ENCODE measurements at regions not wholly inside any gene's neighbourhood (a gene's known extent, or its start where the extent isn't known, plus 50 kb on each side); places are given as distances from the start of the nearest gene placed in this dataset.

- TF ChIP-seq EZH2 (IDR thresholded peaks at IDR 0.05; ENCODE audit: low read depth, unreplicated experiment): no peak
- TF ChIP-seq, protein P1, sequence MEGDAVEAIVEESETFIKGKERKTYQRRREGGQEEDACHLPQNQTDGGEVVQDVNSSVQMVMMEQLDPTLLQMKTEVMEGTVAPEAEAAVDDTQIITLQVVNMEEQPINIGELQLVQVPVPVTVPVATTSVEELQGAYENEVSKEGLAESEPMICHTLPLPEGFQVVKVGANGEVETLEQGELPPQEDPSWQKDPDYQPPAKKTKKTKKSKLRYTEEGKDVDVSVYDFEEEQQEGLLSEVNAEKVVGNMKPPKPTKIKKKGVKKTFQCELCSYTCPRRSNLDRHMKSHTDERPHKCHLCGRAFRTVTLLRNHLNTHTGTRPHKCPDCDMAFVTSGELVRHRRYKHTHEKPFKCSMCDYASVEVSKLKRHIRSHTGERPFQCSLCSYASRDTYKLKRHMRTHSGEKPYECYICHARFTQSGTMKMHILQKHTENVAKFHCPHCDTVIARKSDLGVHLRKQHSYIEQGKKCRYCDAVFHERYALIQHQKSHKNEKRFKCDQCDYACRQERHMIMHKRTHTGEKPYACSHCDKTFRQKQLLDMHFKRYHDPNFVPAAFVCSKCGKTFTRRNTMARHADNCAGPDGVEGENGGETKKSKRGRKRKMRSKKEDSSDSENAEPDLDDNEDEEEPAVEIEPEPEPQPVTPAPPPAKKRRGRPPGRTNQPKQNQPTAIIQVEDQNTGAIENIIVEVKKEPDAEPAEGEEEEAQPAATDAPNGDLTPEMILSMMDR (conservative IDR thresholded peaks at IDR 0.05; ENCODE audit: low read depth in 2 of 2): no peak
- TF ChIP-seq STAT1 (IDR thresholded peaks at IDR 0.05; ENCODE audit: unreplicated experiment): no peak
- no peak for TF ChIP-seq EZH2phosphoT487 (IDR thresholded peaks at IDR 0.05; ENCODE audit: unreplicated experiment)
- no peak for TF ChIP-seq CREB1 (CRISPR knock-in tag; IDR thresholded peaks at IDR 0.05; ENCODE audit: low read depth)
Measured at GRCh38 chr5:54908774-54909525, 76.4 kb downstream of the ESM1 start.

Measured in GM23338 (cell line).